ENCODE measurements at regions not wholly inside any gene's neighbourhood (a gene's known extent, or its start where the extent isn't known, plus 50 kb on each side); places are given as distances from the start of the nearest gene placed in this dataset.

DNA sequence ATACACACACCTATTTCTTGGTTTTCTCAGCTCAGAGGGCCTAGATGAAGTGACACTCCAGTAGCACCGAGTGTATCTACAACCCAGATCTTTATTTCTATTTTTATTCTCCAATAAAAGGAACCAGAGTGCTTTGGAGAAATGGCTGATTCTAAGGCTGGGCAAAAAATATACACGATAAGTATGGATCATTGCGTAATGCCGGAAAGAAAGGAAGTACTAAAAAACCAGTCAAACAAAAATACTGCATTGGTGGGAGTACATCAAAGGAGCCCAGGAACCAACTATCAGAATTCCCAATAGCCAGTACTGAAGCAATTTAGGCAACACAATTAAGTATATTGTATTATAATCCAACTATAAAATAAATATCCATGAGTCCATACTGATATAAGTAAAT, 400.9 kb upstream of the CCDC196 start:
- TF ChIP-seq, protein P1, sequence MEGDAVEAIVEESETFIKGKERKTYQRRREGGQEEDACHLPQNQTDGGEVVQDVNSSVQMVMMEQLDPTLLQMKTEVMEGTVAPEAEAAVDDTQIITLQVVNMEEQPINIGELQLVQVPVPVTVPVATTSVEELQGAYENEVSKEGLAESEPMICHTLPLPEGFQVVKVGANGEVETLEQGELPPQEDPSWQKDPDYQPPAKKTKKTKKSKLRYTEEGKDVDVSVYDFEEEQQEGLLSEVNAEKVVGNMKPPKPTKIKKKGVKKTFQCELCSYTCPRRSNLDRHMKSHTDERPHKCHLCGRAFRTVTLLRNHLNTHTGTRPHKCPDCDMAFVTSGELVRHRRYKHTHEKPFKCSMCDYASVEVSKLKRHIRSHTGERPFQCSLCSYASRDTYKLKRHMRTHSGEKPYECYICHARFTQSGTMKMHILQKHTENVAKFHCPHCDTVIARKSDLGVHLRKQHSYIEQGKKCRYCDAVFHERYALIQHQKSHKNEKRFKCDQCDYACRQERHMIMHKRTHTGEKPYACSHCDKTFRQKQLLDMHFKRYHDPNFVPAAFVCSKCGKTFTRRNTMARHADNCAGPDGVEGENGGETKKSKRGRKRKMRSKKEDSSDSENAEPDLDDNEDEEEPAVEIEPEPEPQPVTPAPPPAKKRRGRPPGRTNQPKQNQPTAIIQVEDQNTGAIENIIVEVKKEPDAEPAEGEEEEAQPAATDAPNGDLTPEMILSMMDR (IDR thresholded peaks at IDR 0.05) = no peak
- TF ChIP-seq EP300 (IDR thresholded peaks at IDR 0.05) (no peak), POLR2A (IDR thresholded peaks at IDR 0.05) (no peak), POLR2AphosphoS5 (IDR thresholded peaks at IDR 0.05) (no peak)
